Mucosa of rectum (tissue), 2 donors: ENCODE measurements at regions not wholly inside any gene's neighbourhood (a gene's known extent, or its start where the extent isn't known, plus 50 kb on each side); places are given as distances from the start of the nearest gene placed in this dataset.
"Not testable (repeated sequence)": the region's sequence is repeated elsewhere in the genome, so short reads cannot be mapped to it uniquely, and the experiment has no call there.

Source experiments
- H3K27ac ChIP-seq, 2 donors: one replicate each; pipeline ENCODE4 v1.7.0; 2013; ENCODE audit warnings: inconsistent platforms in 2 of 2, low read depth in 2 of 2, low read length in 2 of 2
- H3K27me3 ChIP-seq, 2 donors: one replicate each; pipeline ENCODE4 v1.7.0; 2013; ENCODE audit warnings: low read length in 2 of 2; ENCODE audit not compliant: control insufficient read depth in 2 of 2, insufficient read depth in 2 of 2
- H3K36me3 ChIP-seq, 2 donors: one replicate each; pipeline ENCODE4 v1.7.0; 2013; ENCODE audit warnings: low read length in 2 of 2; ENCODE audit not compliant: control insufficient read depth in 2 of 2, insufficient read depth in 2 of 2
- H3K4me1 ChIP-seq, 2 donors: one replicate each; pipeline ENCODE4 v1.7.0; 2013; ENCODE audit warnings: low read length in 2 of 2, mild to moderate bottlenecking in 1 of 2; ENCODE audit not compliant: control insufficient read depth in 2 of 2, insufficient read depth in 2 of 2
- H3K4me3 ChIP-seq, 2 donors: one replicate each; pipeline ENCODE4 v1.7.0; 2013; ENCODE audit warnings: low read length in 2 of 2
- H3K9ac ChIP-seq, 2 donors: one replicate each; pipeline ENCODE4 v1.7.0; 2013; ENCODE audit warnings: low read length in 2 of 2, low read depth in 1 of 2, mild to moderate bottlenecking in 1 of 2
- H3K9me3 ChIP-seq, 2 donors: one replicate each; pipeline ENCODE4 v1.7.0; 2013; ENCODE audit warnings: low read length in 2 of 2; ENCODE audit not compliant: control insufficient read depth in 2 of 2
- donor health status: healthy.
- donor health status: Normal muscosa, but diverticular disease.

GRCh38 chr16:29135098-29135497 lies 150.2 kb downstream of the LAT start:
- not testable (repeated sequence) for H3K27ac ChIP-seq, H3K36me3 ChIP-seq, H3K9me3 ChIP-seq, H3K9ac ChIP-seq, H3K4me3 ChIP-seq, H3K27me3 ChIP-seq, H3K4me1 ChIP-seq

- H3K9ac ChIP-seq, H3K4me1 ChIP-seq, H3K36me3 ChIP-seq, H3K9me3 ChIP-seq, H3K27me3 ChIP-seq, H3K27ac ChIP-seq, H3K4me3 ChIP-seq: not testable (repeated sequence)
These were observed 149.0 kb downstream of the LAT start for GRCh38 chr16:29133681-29134430.

GRCh38 chr16:29132869-29133268 lies 148.0 kb downstream of the LAT start:
- not testable (repeated sequence) for H3K9ac ChIP-seq, H3K27me3 ChIP-seq, H3K9me3 ChIP-seq, H3K27ac ChIP-seq, H3K4me1 ChIP-seq, H3K4me3 ChIP-seq, H3K36me3 ChIP-seq

GRCh38 chr16:29132444-29132843 lies 147.6 kb downstream of the LAT start:
- not testable (repeated sequence) for H3K27me3 ChIP-seq, H3K27ac ChIP-seq, H3K9me3 ChIP-seq

GRCh38 chr16:29130901-29131851 lies 146.3 kb downstream of the LAT start:
- not testable (repeated sequence) for H3K27me3 ChIP-seq, H3K4me1 ChIP-seq, H3K9ac ChIP-seq, H3K36me3 ChIP-seq, H3K4me3 ChIP-seq, H3K9me3 ChIP-seq, H3K27ac ChIP-seq

More at GRCh38 chr16:29132444-29132843, 147.6 kb downstream of the LAT start:
- not testable (repeated sequence) for H3K4me1 ChIP-seq, H3K36me3 ChIP-seq, H3K9ac ChIP-seq, H3K4me3 ChIP-seq

- not testable (repeated sequence) for H3K4me1 ChIP-seq, H3K36me3 ChIP-seq, H3K9ac ChIP-seq, H3K27me3 ChIP-seq, H3K9me3 ChIP-seq, H3K27ac ChIP-seq, H3K4me3 ChIP-seq
These were observed 145.4 kb downstream of the LAT start for GRCh38 chr16:29130131-29130711.

- not testable (repeated sequence) for H3K4me1 ChIP-seq, H3K9me3 ChIP-seq, H3K27me3 ChIP-seq, H3K36me3 ChIP-seq, H3K9ac ChIP-seq, H3K4me3 ChIP-seq, H3K27ac ChIP-seq
These were observed 144.7 kb downstream of the LAT start for GRCh38 chr16:29129458-29130038.

GRCh38 chr16:29128732-29129457 lies 144.0 kb downstream of the LAT start:
- not testable (repeated sequence) for H3K27ac ChIP-seq, H3K9ac ChIP-seq, H3K4me1 ChIP-seq, H3K27me3 ChIP-seq, H3K36me3 ChIP-seq, H3K9me3 ChIP-seq, H3K4me3 ChIP-seq

- H3K27me3 ChIP-seq, H3K27ac ChIP-seq, H3K4me1 ChIP-seq, H3K9ac ChIP-seq, H3K36me3 ChIP-seq, H3K4me3 ChIP-seq, H3K9me3 ChIP-seq: not testable (repeated sequence)
These were observed 143.1 kb downstream of the LAT start for GRCh38 chr16:29127806-29128420.
